Keratinocyte (primary cell): ENCODE measurements at regions not wholly inside any gene's neighbourhood (a gene's known extent, or its start where the extent isn't known, plus 50 kb on each side); places are given as distances from the start of the nearest gene placed in this dataset.

Source experiments
- DNase-seq: peaks from one replicate; pipeline ENCODE4 v3.0.0-alpha.2; 2011; ENCODE audit warnings: low read depth, missing footprints, low spot score
- FAIRE-seq: peaks from 2 replicates; lab custom pipeline; 2011; peaks lifted over from hg19 to GRCh38; lab: Jason Lieb, UNC
- H2AFZ ChIP-seq: 2 replicates; pipeline ENCODE4 v1.6.0; 2012; ENCODE audit warnings: low read length, control low read depth, inconsistent platforms; ENCODE audit not compliant: control insufficient read depth
- H3K27ac ChIP-seq: 2 replicates; pipeline ENCODE4 v1.5.1; 2011; ENCODE audit warnings: low read length; ENCODE audit not compliant: control insufficient read depth, insufficient read depth
- H3K27me3 ChIP-seq: 3 replicates; pipeline ENCODE4 v1.6.0; 2011; ENCODE audit warnings: low read length; ENCODE audit not compliant: control insufficient read depth, insufficient read depth; ENCODE audit errors: extremely low read depth
- H3K36me3 ChIP-seq, 2 experiments: 2 replicates in 1 of 2; 3 replicates in 1 of 2; pipeline ENCODE4 v1.5.1; 2011; ENCODE audit warnings: low read length in 2 of 2, mild to moderate bottlenecking in 1 of 2; ENCODE audit not compliant: control insufficient read depth in 2 of 2, insufficient read depth in 2 of 2; ENCODE audit errors: extremely low read depth in 1 of 2
- H3K4me1 ChIP-seq: 3 replicates; pipeline ENCODE4 v1.5.1; 2011; ENCODE audit warnings: low read length; ENCODE audit not compliant: control insufficient read depth, insufficient read depth; ENCODE audit errors: extremely low read depth
- H3K4me2 ChIP-seq: 3 replicates; pipeline ENCODE4 v1.6.0; 2011; ENCODE audit warnings: low read depth, low read length; ENCODE audit not compliant: control insufficient read depth, insufficient read depth; ENCODE audit errors: extremely low read depth
- H3K4me3 ChIP-seq, 3 experiments: fragments of 200-600 bp in 1 of 3; sonication (generic) in 1 of 3; 2 replicates in 2 of 3; 3 replicates in 1 of 3; pipeline ENCODE4 v1.5.1; 2011 to 2016; ENCODE audit warnings: low read length in 3 of 3, mild to moderate bottlenecking in 3 of 3, control low read depth in 2 of 3, inconsistent platforms in 1 of 3, low read depth in 1 of 3, mixed read lengths in 1 of 3, mixed run types in 1 of 3, moderate library complexity in 1 of 3; ENCODE audit not compliant: control insufficient read depth in 2 of 3, insufficient read depth in 2 of 3; ENCODE audit errors: extremely low read depth in 1 of 3
- H3K79me2 ChIP-seq: 2 replicates; pipeline ENCODE4 v1.6.0; 2012; ENCODE audit warnings: low read length; ENCODE audit not compliant: control insufficient read depth, insufficient read depth
- H3K9ac ChIP-seq: 3 replicates; pipeline ENCODE4 v1.6.0; 2011; ENCODE audit warnings: low read length; ENCODE audit not compliant: control insufficient read depth, insufficient read depth; ENCODE audit errors: extremely low read depth
- H3K9me1 ChIP-seq: 3 replicates; pipeline ENCODE4 v1.6.0; 2011; ENCODE audit warnings: low read length; ENCODE audit not compliant: control insufficient read depth, insufficient read depth; ENCODE audit errors: extremely low read depth
- H3K9me3 ChIP-seq: 2 replicates; pipeline ENCODE4 v1.5.1; 2012; ENCODE audit warnings: low read depth, low read length; ENCODE audit not compliant: control insufficient read depth
- H4K20me1 ChIP-seq: 3 replicates; pipeline ENCODE4 v1.6.0; 2011; ENCODE audit warnings: low read length; ENCODE audit not compliant: control insufficient read depth, insufficient read depth; ENCODE audit errors: extremely low read depth
- EZH2 ChIP-seq: IDR thresholded peaks from one replicate; pipeline ENCODE4 v1.6.1; 2012; ENCODE audit warnings: inconsistent platforms, mild to moderate bottlenecking, low read length, moderate library complexity
- dilution Hi-C: fragments of 300-500 bp; cut with MboI; formaldehyde crosslinking; loops from one replicate; pipeline ENCODE4 v1.7.0; 2020; ENCODE audit warnings: low sequenced_read_pairs; ENCODE audit not compliant: extremely low pct_ligation_motif_present
- TF ChIP-seq, protein P1 (sequence below), 3 experiments: IDR thresholded peaks in 1 of 3; conservative IDR thresholded peaks in 1 of 3; optimal IDR thresholded peaks in 1 of 3; 2 replicates in 2 of 3; 3 replicates in 1 of 3; pipeline versions ENCODE3 to v1.5.1; 2011; ENCODE audit warnings: low read length in 3 of 3, mild to moderate bottlenecking in 3 of 3, moderate library complexity in 2 of 3, control low read depth in 1 of 3, inconsistent platforms in 1 of 3; ENCODE audit not compliant: insufficient read depth in 2 of 3; ENCODE audit errors: extremely low read depth in 1 of 3

DNA sequence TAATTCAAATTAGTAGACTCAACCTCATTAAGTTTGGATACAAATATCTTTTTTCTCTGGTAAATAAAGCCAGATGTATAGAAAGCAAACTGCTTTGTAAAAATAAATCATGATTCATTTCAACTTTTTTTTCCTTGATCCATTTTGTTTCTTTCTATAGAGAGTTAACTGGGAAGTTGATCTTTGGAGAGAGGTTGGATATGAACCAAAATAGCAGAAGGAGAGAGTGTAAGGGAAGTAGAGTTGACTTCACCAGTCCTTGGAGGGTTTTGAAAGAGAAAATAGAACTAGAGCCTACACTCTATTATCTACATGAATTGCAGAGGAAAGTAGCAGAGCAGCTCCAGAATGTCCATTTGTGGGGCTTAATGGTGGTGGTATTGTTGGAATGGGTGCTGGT is 243.8 kb downstream of the ADGRL2 start:
- Histone ChIP-seq H4K20me1 (no peaks in the 10 kb centered on the region), H3K4me1 (no peaks in the 10 kb centered on the region), H3K9ac (no peak overlapping the region), H2AFZ (no peak overlapping the region), H3K9me1 (no peaks in the 10 kb centered on the region), H3K9me3 (no peaks in the 10 kb centered on the region), H3K4me3 (no peak overlapping the region), H3K79me2 (no peaks in the 10 kb centered on the region), H3K36me3 (no peaks in the 10 kb centered on the region), H3K4me2 (no peak overlapping the region), H3K27me3 (peaks cover 4% of the 10 kb centered on the region), H3K27ac (no peak overlapping the region)
- dilution Hi-C loops, result no loop called here
- TF ChIP-seq, protein P1, sequence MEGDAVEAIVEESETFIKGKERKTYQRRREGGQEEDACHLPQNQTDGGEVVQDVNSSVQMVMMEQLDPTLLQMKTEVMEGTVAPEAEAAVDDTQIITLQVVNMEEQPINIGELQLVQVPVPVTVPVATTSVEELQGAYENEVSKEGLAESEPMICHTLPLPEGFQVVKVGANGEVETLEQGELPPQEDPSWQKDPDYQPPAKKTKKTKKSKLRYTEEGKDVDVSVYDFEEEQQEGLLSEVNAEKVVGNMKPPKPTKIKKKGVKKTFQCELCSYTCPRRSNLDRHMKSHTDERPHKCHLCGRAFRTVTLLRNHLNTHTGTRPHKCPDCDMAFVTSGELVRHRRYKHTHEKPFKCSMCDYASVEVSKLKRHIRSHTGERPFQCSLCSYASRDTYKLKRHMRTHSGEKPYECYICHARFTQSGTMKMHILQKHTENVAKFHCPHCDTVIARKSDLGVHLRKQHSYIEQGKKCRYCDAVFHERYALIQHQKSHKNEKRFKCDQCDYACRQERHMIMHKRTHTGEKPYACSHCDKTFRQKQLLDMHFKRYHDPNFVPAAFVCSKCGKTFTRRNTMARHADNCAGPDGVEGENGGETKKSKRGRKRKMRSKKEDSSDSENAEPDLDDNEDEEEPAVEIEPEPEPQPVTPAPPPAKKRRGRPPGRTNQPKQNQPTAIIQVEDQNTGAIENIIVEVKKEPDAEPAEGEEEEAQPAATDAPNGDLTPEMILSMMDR (optimal IDR thresholded peaks at IDR 0.05 in 1 of 3, IDR thresholded peaks at IDR 0.05 in 1 of 3, conservative IDR thresholded peaks at IDR 0.05 in 1 of 3; ENCODE audit: extremely low read depth in 1 of 3, insufficient read depth in 2 of 3, low read length in 3 of 3), result no peak
- TF ChIP-seq EZH2, result no peak
- FAIRE-seq, result no peak
- DNase-seq, result no peak

DNA sequence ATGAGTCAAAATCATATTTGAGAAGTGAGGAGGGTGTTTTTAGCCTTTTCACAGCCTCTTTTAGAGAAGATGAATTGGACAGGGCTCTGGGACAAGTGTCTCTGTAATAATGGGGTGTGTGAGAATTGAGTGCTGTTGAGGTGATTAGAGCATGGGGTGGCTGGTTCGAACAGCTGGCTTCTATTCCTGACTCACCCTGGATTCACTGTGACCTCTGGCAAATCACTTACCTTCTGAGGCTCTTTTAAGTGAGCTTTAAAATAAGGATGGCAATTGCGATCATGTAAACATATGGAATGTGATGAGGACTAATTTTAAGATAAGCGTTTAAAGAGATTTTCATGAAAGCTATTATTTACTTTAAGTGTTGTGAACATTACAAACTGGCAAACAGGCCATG is 243.4 kb downstream of the ADGRL2 start:
- FAIRE-seq (no peak), DNase-seq (no peak)
- TF ChIP-seq, protein P1 (optimal IDR thresholded peaks at IDR 0.05 in 1 of 3, IDR thresholded peaks at IDR 0.05 in 1 of 3, conservative IDR thresholded peaks at IDR 0.05 in 1 of 3; ENCODE audit: extremely low read depth in 1 of 3, insufficient read depth in 2 of 3, low read length in 3 of 3), result no peak
- TF ChIP-seq EZH2, result no peak
- H3K9ac ChIP-seq, result no peak overlapping the region
- H3K79me2 ChIP-seq, result no peaks in the 10 kb centered on the region
- H3K27ac ChIP-seq, result no peak overlapping the region
- H3K4me2 ChIP-seq, result no peak overlapping the region
- no peaks in the 10 kb centered on the region for H4K20me1 ChIP-seq
- H3K4me1 ChIP-seq, result no peaks in the 10 kb centered on the region
- peaks cover 4% of the 10 kb centered on the region for H3K27me3 ChIP-seq
- H3K9me1 ChIP-seq, result no peaks in the 10 kb centered on the region
- H3K9me3 ChIP-seq, result no peaks in the 10 kb centered on the region
- H3K36me3 ChIP-seq, result no peaks in the 10 kb centered on the region
- no peak overlapping the region for H3K4me3 ChIP-seq
- dilution Hi-C loops, result no loop called here
- H2AFZ ChIP-seq, result no peak overlapping the region
